ENCODE measurements at regions not wholly inside any gene's neighbourhood (a gene's known extent, or its start where the extent isn't known, plus 50 kb on each side); places are given as distances from the start of the nearest gene placed in this dataset.

DNA sequence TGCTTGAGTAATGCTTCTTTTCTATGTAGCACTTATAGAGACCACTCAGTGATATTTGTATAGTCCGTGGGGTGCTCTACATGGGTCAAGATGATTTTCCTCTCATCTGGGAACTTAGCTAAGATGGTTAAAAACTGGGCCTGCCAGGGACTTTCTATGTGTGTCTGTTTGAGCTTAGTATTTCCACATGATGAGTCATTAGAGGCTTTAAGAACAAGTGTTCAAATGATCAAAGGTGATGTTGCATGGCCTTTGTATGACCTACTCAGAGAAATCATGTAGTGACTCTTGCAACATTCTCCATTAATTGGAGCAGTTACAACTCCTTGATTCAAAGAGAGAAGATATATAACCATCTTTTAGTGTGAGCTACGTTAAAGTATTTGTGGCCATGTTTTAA lies 1480.5 kb upstream of the IGFBP7 start:
- H2AFZ ChIP-seq (ENCODE audit: low read depth, low read length) = no peak overlapping the region
- no peaks in the 10 kb centered on the region for H3K36me3 ChIP-seq (ENCODE audit: insufficient read depth, low read length)
- no peaks in the 10 kb centered on the region for H3K27me3 ChIP-seq (ENCODE audit: insufficient read depth, low read length)
- H3K4me1 ChIP-seq (ENCODE audit: insufficient read depth, low read length) = no peaks in the 10 kb centered on the region
- H3K4me3 ChIP-seq (ENCODE audit: low read length) = no peak overlapping the region
- H3K9me3 ChIP-seq (ENCODE audit: low read length) = no peaks in the 10 kb centered on the region

DNA sequence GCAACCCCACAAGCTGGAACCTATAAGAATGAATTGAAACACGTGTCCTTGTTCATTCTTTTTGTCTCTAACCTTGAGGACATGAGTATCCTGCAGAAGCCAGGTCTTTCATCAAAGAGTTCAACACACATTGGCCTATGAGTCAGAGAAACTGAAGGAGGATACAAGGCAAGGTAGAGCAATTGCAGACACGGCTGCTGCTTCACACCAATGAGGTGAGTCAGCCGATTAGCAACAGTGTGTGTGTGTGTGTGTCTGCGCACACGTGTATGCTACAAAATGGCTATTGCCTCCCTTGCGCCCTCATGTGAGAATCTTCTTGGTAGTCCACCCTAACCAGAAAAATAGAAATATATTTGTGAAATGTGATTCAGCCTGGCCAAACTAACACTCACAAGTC lies 1477.7 kb upstream of the IGFBP7 start:
- Histone ChIP-seq H2AFZ (ENCODE audit: low read depth, low read length) (no peak overlapping the region), H3K27me3 (ENCODE audit: insufficient read depth, low read length) (no peaks in the 10 kb centered on the region), H3K4me3 (ENCODE audit: low read length) (no peak overlapping the region), H3K4me1 (ENCODE audit: insufficient read depth, low read length) (no peaks in the 10 kb centered on the region), H3K36me3 (ENCODE audit: insufficient read depth, low read length) (no peaks in the 10 kb centered on the region), H3K9me3 (ENCODE audit: low read length) (no peaks in the 10 kb centered on the region)

DNA sequence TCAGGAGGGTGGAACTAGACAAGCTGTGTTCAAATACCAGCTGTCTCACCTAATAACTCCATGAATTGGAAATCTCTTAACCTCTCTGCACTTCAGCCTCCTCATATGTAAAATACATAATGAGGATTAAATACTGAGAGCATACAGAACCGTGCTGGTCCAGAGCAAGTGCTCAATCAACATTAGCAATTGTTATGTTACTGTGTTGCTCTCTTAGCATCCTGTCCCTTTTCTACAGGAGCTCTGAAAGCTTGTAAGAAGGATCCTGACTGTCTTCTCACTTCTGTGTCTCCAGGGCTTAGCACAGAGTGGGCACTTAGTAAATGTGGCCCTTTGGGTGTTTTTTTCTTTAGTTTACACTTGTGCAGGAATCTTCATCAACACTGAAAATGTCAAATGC lies 1456.1 kb upstream of the IGFBP7 start:
- Histone ChIP-seq H3K36me3 (ENCODE audit: insufficient read depth, low read length) (no peaks in the 10 kb centered on the region), H2AFZ (ENCODE audit: low read depth, low read length) (no peak overlapping the region), H3K4me1 (ENCODE audit: insufficient read depth, low read length) (no peaks in the 10 kb centered on the region), H3K27me3 (ENCODE audit: insufficient read depth, low read length) (no peaks in the 10 kb centered on the region), H3K9me3 (ENCODE audit: low read length) (no peaks in the 10 kb centered on the region), H3K4me3 (ENCODE audit: low read length) (no peak overlapping the region)

DNA sequence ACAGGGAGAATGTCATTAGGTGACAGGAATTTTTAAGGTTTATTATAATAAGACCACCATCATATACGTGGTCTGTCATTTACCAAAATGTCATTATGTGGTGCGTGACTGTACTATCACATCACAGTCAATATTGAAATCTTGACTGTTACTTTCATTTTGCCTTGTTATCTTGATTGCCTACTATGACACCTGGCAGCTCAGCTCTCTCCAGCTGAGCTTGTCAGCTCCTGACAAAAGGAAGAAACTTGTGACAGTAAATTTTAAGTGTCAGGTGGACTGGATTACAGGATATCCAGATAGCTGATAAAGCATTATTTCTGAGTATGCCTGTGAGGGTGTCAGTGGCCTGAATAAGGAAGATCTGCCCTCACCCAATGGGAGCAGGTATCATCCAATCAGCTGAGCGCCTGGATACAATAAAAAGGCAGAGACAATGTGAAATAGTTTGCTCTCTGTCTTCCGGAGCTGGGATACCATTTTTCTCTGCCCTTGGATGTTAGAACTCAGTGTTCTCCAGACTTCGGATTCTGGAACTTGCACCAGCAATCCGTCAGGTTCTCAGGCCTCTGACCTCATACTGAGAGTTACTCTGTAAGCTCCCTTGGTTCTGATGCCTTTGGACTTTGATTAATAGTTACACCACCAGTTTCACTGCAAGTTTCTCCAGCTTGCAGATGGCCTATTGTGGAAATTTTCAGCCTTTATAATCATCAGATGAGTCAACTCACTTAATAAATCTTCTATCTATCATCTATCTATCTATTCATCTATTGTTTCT lies 1454.7 kb upstream of the IGFBP7 start:
- Histone ChIP-seq H3K4me3 (ENCODE audit: low read length) (no peak overlapping the region), H3K27me3 (ENCODE audit: insufficient read depth, low read length) (no peaks in the 10 kb centered on the region), H3K36me3 (ENCODE audit: insufficient read depth, low read length) (no peaks in the 10 kb centered on the region), H2AFZ (ENCODE audit: low read depth, low read length) (no peak overlapping the region), H3K4me1 (ENCODE audit: insufficient read depth, low read length) (no peaks in the 10 kb centered on the region), H3K9me3 (ENCODE audit: low read length) (no peaks in the 10 kb centered on the region)

DNA sequence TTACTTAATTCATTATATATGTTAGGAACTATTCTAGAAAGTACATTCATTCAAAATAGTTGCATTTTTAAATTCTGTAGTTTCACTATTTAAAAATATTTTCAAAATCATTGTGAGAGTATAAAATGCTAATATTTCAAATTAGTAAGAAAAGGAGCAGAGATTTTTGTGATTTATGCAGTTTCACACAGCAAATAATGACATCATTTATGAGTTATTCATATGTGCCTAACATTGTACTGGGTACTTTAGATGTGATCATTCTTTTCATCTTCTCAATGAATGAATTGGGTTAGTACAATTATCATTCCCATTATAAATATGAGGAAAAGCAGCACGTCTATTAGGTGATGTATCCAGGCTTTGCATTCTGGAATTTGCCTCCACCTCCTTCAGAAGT lies 1451.0 kb upstream of the IGFBP7 start:
- Histone ChIP-seq H2AFZ (ENCODE audit: low read depth, low read length) (no peak overlapping the region), H3K4me3 (ENCODE audit: low read length) (no peak overlapping the region), H3K4me1 (ENCODE audit: insufficient read depth, low read length) (no peaks in the 10 kb centered on the region), H3K27me3 (ENCODE audit: insufficient read depth, low read length) (no peaks in the 10 kb centered on the region), H3K36me3 (ENCODE audit: insufficient read depth, low read length) (no peaks in the 10 kb centered on the region), H3K9me3 (ENCODE audit: low read length) (no peaks in the 10 kb centered on the region)

DNA sequence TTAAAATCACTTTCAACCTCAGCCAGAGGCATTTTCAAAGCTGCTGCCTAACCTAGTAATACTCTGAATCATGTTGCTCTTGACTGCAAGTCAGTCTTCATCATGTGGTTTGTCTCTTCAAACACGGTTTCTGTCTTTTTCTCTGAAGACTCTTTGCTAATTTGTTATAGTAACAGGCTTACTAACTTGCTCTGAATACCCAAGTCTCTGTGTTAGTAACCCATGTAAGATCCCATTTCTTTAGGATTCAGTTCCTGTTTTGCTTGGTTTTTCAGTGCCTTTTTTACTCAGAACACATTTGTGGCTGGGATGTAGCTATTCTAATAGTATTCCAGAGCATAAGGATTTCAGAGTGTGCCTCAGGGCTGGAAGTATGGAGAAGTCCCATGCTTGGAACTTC lies 1450.6 kb upstream of the IGFBP7 start:
- Histone ChIP-seq H3K4me1 (ENCODE audit: insufficient read depth, low read length) (no peaks in the 10 kb centered on the region), H3K9me3 (ENCODE audit: low read length) (no peaks in the 10 kb centered on the region), H3K4me3 (ENCODE audit: low read length) (no peak overlapping the region), H3K27me3 (ENCODE audit: insufficient read depth, low read length) (no peaks in the 10 kb centered on the region), H2AFZ (ENCODE audit: low read depth, low read length) (no peak overlapping the region), H3K36me3 (ENCODE audit: insufficient read depth, low read length) (no peaks in the 10 kb centered on the region)

DNA sequence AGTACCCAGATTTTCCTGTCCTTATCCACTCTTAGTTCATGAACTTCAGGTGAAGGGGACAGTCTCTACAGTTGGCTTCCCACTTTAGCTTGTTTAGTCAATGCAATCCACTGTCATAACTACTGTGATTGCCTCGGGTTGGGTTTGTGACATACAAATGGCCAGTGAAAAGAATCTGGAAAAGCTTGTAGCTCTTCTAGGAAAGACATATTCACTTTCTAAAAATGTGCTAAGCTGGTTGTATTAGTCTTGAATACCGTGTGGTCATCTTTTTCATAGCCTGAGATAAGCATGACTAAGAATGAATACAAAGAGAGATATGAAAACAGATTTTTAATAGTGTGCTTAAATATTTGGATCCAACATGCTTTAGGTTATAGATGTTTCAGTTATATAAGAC lies 1443.5 kb upstream of the IGFBP7 start:
- Histone ChIP-seq H3K4me1 (ENCODE audit: insufficient read depth, low read length) (no peaks in the 10 kb centered on the region), H3K27me3 (ENCODE audit: insufficient read depth, low read length) (no peaks in the 10 kb centered on the region), H3K36me3 (ENCODE audit: insufficient read depth, low read length) (no peaks in the 10 kb centered on the region), H2AFZ (ENCODE audit: low read depth, low read length) (no peak overlapping the region), H3K9me3 (ENCODE audit: low read length) (no peaks in the 10 kb centered on the region), H3K4me3 (ENCODE audit: low read length) (no peak overlapping the region)

DNA sequence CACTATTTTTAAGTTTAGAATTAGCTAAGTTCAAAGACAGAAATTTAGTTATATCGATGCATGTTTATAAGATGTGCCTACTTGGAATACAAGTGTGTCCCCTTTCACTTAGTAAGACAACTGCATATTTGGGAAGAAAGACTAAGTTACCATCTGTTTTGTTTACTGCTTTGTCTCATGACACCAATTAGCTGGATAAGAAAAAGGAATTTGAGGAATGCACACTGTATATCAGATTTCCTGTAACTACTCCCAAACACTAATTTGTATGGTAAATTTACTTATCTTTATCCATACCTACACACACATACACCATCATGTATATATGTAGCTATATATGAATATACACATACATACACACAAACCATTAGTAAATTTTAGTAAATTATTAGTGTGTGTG lies 1442.8 kb upstream of the IGFBP7 start:
- Histone ChIP-seq H3K4me1 (ENCODE audit: insufficient read depth, low read length) (no peaks in the 10 kb centered on the region), H2AFZ (ENCODE audit: low read depth, low read length) (no peak overlapping the region), H3K36me3 (ENCODE audit: insufficient read depth, low read length) (no peaks in the 10 kb centered on the region), H3K9me3 (ENCODE audit: low read length) (no peaks in the 10 kb centered on the region), H3K4me3 (ENCODE audit: low read length) (no peak overlapping the region), H3K27me3 (ENCODE audit: insufficient read depth, low read length) (no peaks in the 10 kb centered on the region)

DNA sequence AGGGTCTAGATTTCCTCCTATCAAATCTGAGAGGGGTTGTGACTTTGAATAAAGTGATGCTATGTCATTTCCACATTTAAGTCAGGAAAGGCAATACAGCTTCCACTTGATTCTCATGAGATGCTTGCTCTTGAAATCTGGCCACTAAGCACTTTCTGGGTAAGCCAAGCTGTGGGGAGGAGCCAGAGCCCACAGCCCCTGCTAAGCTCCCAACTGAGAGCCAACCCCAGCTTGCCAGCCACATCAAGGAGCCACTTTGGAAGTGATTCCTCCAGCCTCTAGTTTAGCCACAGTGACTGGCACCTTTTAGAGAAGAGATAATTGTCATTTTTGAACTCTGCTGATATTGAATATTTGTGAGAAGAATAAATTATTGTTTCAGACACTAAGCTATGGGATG lies 1441.5 kb upstream of the IGFBP7 start:
- Histone ChIP-seq H3K4me3 (ENCODE audit: low read length) (no peak overlapping the region), H3K36me3 (ENCODE audit: insufficient read depth, low read length) (no peaks in the 10 kb centered on the region), H3K9me3 (ENCODE audit: low read length) (no peaks in the 10 kb centered on the region), H3K27me3 (ENCODE audit: insufficient read depth, low read length) (no peaks in the 10 kb centered on the region), H2AFZ (ENCODE audit: low read depth, low read length) (no peak overlapping the region), H3K4me1 (ENCODE audit: insufficient read depth, low read length) (no peaks in the 10 kb centered on the region)

DNA sequence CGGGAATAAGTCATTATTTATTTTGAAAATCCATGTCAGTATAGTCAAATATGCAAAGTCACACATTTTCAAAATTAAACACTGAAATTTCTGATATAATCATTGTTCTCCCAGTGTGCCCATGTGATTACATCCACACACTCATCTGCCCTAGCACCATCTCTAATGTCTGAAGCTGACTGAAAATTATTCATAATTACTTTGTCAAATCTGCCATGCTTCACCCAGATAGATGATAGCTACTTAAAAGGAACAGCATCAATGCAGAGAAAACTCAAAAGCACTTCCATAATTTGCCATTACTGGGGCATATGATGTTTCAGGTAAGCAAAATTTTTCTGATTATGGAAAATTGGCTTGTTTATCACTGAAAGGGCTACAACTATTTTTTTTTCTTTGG lies 1433.3 kb upstream of the IGFBP7 start:
- Histone ChIP-seq H3K27me3 (ENCODE audit: insufficient read depth, low read length) (no peaks in the 10 kb centered on the region), H2AFZ (ENCODE audit: low read depth, low read length) (no peak overlapping the region), H3K9me3 (ENCODE audit: low read length) (no peaks in the 10 kb centered on the region), H3K4me3 (ENCODE audit: low read length) (no peak overlapping the region), H3K36me3 (ENCODE audit: insufficient read depth, low read length) (no peaks in the 10 kb centered on the region), H3K4me1 (ENCODE audit: insufficient read depth, low read length) (no peaks in the 10 kb centered on the region)

DNA sequence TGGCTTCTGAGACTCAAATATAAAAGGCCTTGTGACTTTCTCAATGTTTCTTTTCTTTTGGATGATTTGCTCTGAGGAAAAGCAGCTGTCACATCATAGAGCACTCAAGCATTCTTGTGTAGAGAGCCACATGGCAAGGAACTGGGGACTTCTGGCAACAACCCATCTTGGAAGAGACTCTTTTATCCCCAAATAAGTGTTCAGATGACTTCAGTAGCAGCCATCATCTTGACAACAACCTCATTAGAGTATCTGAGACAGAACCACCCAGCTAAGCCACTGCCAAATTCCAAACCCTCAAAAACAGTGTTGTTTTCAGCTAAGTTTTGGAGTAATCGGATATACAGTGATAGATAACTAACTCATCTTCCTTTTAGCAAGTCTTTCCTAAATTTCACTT lies 1431.7 kb upstream of the IGFBP7 start:
- Histone ChIP-seq H3K36me3 (ENCODE audit: insufficient read depth, low read length) (no peaks in the 10 kb centered on the region), H3K4me1 (ENCODE audit: insufficient read depth, low read length) (no peaks in the 10 kb centered on the region), H3K4me3 (ENCODE audit: low read length) (no peak overlapping the region), H2AFZ (ENCODE audit: low read depth, low read length) (no peak overlapping the region), H3K9me3 (ENCODE audit: low read length) (no peaks in the 10 kb centered on the region), H3K27me3 (ENCODE audit: insufficient read depth, low read length) (no peaks in the 10 kb centered on the region)

DNA sequence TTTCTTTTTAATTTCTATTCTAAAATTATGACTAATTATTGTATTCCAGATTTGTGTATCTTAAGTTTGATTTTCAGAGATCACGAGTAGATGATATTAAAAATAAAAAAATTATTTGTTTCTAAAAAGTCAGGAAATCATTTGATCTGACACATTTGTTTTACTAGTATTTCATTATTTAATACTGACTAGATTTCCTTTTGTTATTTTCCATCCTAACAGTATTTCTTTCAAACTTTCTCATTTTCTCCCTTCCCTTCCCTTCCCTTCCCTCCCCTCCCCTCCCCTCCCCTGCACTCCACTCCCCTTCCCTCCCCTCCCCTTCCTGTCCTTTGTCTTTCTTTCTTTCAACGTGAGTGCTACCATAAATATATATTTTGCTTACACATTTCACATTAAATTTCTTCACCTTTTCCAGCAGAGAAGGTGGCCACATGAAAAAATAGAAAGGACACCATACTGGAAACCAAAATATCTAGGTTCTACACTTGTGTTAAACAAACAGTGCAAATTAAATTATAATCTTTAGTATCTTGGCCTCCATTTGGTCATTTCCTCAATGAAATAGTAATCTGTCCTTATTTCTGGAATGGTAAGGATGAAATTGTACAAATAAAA lies 1412.7 kb upstream of the IGFBP7 start:
- Histone ChIP-seq H3K27me3 (ENCODE audit: insufficient read depth, low read length) (no peaks in the 10 kb centered on the region), H3K4me3 (ENCODE audit: low read length) (no peak overlapping the region), H2AFZ (ENCODE audit: low read depth, low read length) (no peak overlapping the region), H3K4me1 (ENCODE audit: insufficient read depth, low read length) (no peaks in the 10 kb centered on the region), H3K36me3 (ENCODE audit: insufficient read depth, low read length) (no peaks in the 10 kb centered on the region), H3K9me3 (ENCODE audit: low read length) (no peaks in the 10 kb centered on the region)

DNA sequence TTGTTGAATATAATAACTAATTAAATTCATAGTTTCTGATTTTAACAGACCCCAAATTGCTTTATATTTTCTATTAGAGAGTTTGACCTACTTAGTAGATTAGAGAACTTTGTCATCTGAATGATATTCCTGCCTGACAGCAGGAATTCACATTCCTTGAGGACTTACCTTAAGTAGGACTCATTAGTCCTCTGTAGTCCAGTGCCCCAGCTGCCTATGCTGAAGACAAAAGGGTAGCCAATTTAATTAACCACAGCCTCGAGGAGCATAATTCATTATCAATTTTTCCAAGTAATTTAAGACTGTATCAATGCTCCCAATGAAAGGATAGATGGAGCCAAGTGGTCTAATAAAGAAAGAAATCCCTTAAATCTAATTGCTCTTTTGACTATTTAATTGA lies 1405.0 kb upstream of the IGFBP7 start:
- Histone ChIP-seq H3K4me1 (ENCODE audit: insufficient read depth, low read length) (no peaks in the 10 kb centered on the region), H2AFZ (ENCODE audit: low read depth, low read length) (no peak overlapping the region), H3K36me3 (ENCODE audit: insufficient read depth, low read length) (no peaks in the 10 kb centered on the region), H3K27me3 (ENCODE audit: insufficient read depth, low read length) (no peaks in the 10 kb centered on the region), H3K9me3 (ENCODE audit: low read length) (no peaks in the 10 kb centered on the region), H3K4me3 (ENCODE audit: low read length) (no peak overlapping the region)

DNA sequence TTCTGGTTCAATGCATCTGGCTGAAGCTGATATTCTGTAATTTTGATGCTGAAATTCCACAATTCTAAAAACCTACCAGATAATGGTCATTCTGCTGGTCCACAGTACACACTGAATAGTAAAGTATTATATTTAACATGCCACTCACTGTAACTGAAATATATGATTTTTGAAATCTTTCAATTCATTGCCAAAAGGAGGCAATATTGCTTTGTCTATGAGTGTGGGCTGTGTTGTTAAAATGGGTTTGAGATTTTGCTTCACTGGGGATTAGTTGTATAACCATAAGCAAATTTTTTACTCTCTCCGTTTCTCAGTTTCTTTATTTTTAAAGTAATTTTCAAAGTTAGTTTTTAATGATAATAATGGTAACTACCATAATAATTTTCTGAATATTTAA lies 1404.1 kb upstream of the IGFBP7 start:
- Histone ChIP-seq H3K9me3 (ENCODE audit: low read length) (no peaks in the 10 kb centered on the region), H3K4me3 (ENCODE audit: low read length) (no peak overlapping the region), H3K36me3 (ENCODE audit: insufficient read depth, low read length) (no peaks in the 10 kb centered on the region), H3K4me1 (ENCODE audit: insufficient read depth, low read length) (no peaks in the 10 kb centered on the region), H2AFZ (ENCODE audit: low read depth, low read length) (no peak overlapping the region), H3K27me3 (ENCODE audit: insufficient read depth, low read length) (no peaks in the 10 kb centered on the region)
